K562 (cell line): ENCODE measurements at regions not wholly inside any gene's neighbourhood (a gene's known extent, or its start where the extent isn't known, plus 50 kb on each side); places are given as distances from the start of the nearest gene placed in this dataset.

ENCODE experiments used
- ATAC-seq: fragments of 200-7000 bp; cut with Tn5 transposase; 3 replicates; pipeline ENCODE4 v1.9.1; 2020; ENCODE audit warnings: moderate library complexity
- BruUV-seq: library from RNA; stranded (reverse); fragments of 400-500 nt; replicated peaks from 2 replicates; lab custom pipeline; 2021; lab: Mats Ljungman, UMichigan
- CTCF ChIA-PET: fragments of 300-600 bp; formaldehyde crosslinking; extraction: SDS; loops from one replicate; lab custom pipeline; 2021; ENCODE audit warnings: low intra/inter-chr PET ratio; lab: Yijun Ruan, JAX
- POLR2A ChIA-PET: fragments of 300-600, 350-650 bp; sonication (Branson Sonifier 250); formaldehyde crosslinking; extraction: SDS; loops from one replicate; lab custom pipeline; 2021; ENCODE audit warnings: antibody characterized with exemption, inconsistent platforms; lab: Yijun Ruan, JAX
- DNase-seq, 4 experiments: peaks; one replicate each; pipeline versions ENCODE4 v3.0.0 to v3.0.0-alpha.2; 2011 to 2018; ENCODE audit warnings: low spot score in 3 of 4, mixed read lengths in 3 of 4; ENCODE audit errors: extremely low read depth in 1 of 4
- FAIRE-seq: peaks from 2 replicates; lab custom pipeline; 2011; peaks lifted over from hg19 to GRCh38; lab: Jason Lieb, UNC
- H2AFZ ChIP-seq: 2 replicates; pipeline ENCODE4 v1.6.0; 2011; ENCODE audit warnings: low read depth, low read length, control low read depth, inconsistent platforms
- H3K27ac ChIP-seq: fragments of 200-600 bp; 3 replicates; pipeline ENCODE4 v1.8.0; 2011; ENCODE audit warnings: low read depth, mild to moderate bottlenecking, control low read depth, inconsistent platforms, low read length, moderate library complexity, mixed read lengths; ENCODE audit errors: extremely low read depth
- H3K27me3 ChIP-seq, 2 experiments: fragments of 300-600 bp in 1 of 2; 2 replicates in 1 of 2; 3 replicates in 1 of 2; pipeline versions ENCODE4 v1.6.0 to v1.8.0; 2011; ENCODE audit warnings: inconsistent platforms in 2 of 2, low read length in 2 of 2, mild to moderate bottlenecking in 1 of 2, mixed read lengths in 1 of 2, moderate library complexity in 1 of 2; ENCODE audit not compliant: control insufficient read depth in 2 of 2, insufficient read depth in 2 of 2
- H3K36me3 ChIP-seq: fragments of 300-600 bp; 3 replicates; pipeline ENCODE4 v1.8.0; 2011; ENCODE audit warnings: mild to moderate bottlenecking, low read length, inconsistent platforms; ENCODE audit not compliant: control insufficient read depth, insufficient read depth
- H3K4me1 ChIP-seq, 2 experiments: fragments of 200-600 bp in 1 of 2; replicated peaks in 1 of 2; 2 replicates in 1 of 2; 3 replicates in 1 of 2; pipeline versions ENCODE4 v1.5.1 to v1.8.0; 2011; ENCODE audit warnings: inconsistent platforms in 2 of 2, low read length in 2 of 2, mild to moderate bottlenecking in 1 of 2, mixed read lengths in 1 of 2, moderate library complexity in 1 of 2; ENCODE audit not compliant: control insufficient read depth in 2 of 2, insufficient read depth in 2 of 2
- H3K4me2 ChIP-seq: 2 replicates; pipeline ENCODE4 v1.6.1; 2011; ENCODE audit warnings: low read length, control low read depth, inconsistent platforms, mixed read lengths; ENCODE audit not compliant: insufficient read depth
- H3K4me3 ChIP-seq: fragments of 200-600 bp; sonication (generic), shearing (Covaris generic); 2 replicates; pipeline ENCODE4 v1.5.1; 2016; ENCODE audit warnings: control low read depth, inconsistent platforms
- H3K79me2 ChIP-seq: fragments of 200-600 bp; 3 replicates; pipeline ENCODE4 v1.8.0; 2011; ENCODE audit warnings: low read length, inconsistent platforms; ENCODE audit not compliant: control insufficient read depth, insufficient read depth
- H3K9ac ChIP-seq, 2 experiments: 2 replicates each; pipeline versions ENCODE4 v1.6.0 to v1.6.1; 2011; ENCODE audit warnings: low read depth in 2 of 2, low read length in 2 of 2, control low read depth in 1 of 2, inconsistent platforms in 1 of 2, mild to moderate bottlenecking in 1 of 2, mixed read lengths in 1 of 2; ENCODE audit not compliant: insufficient read depth in 1 of 2
- H3K9me1 ChIP-seq: one replicate; pipeline ENCODE4 v1.6.0; 2011; ENCODE audit warnings: inconsistent platforms, mild to moderate bottlenecking, low read length, moderate library complexity; ENCODE audit not compliant: control insufficient read depth, insufficient read depth
- H3K9me3 ChIP-seq: replicated peaks from 2 replicates; pipeline ENCODE4 v1.5.1; 2011; ENCODE audit warnings: low read depth, low read length, inconsistent platforms; ENCODE audit not compliant: control insufficient read depth, insufficient read depth
- H4K20me1 ChIP-seq: replicated peaks from 2 replicates; pipeline ENCODE4 v1.6.1; 2011; ENCODE audit warnings: low read length, inconsistent platforms, mixed read lengths; ENCODE audit not compliant: control insufficient read depth, insufficient read depth
- C11orf30 ChIP-seq: fragments of 450-650 bp; IDR thresholded peaks from 2 replicates; pipeline ENCODE4 v1.6.1; 2016; ENCODE audit warnings: low read depth, mild to moderate bottlenecking
- DEAF1 ChIP-seq: fragments of 450-650 bp; formaldehyde crosslinking; IDR thresholded peaks from 2 replicates; pipeline ENCODE4 v1.4.0; 2020; ENCODE audit warnings: mild to moderate bottlenecking, moderate library complexity
- FOXP4 ChIP-seq: sonication (generic); formaldehyde crosslinking; IDR thresholded peaks from 2 replicates; pipeline ENCODE4 v1.8.0; 2022; ENCODE audit warnings: mild to moderate bottlenecking, missing genetic modification reagents, borderline replicate concordance
- MAFF ChIP-seq: IDR thresholded peaks from 2 replicates; pipeline ENCODE4 v1.6.1; 2012; ENCODE audit warnings: low read length, improper control_type of control experiment
- PHF20 ChIP-seq: fragments of 450-650 bp; IDR thresholded peaks from 2 replicates; pipeline ENCODE4 v1.6.1; 2018; ENCODE audit not compliant: partially characterized antibody
- U2AF2 ChIP-seq: fragments of 200-400 bp; formaldehyde crosslinking; optimal IDR thresholded peaks from 2 replicates; pipeline ENCODE3; 2017; ENCODE audit warnings: low read depth, mild to moderate bottlenecking, low read length
- XRCC3 ChIP-seq: fragments of 450-650 bp; IDR thresholded peaks from 2 replicates; pipeline ENCODE4 v1.6.1; 2017; ENCODE audit warnings: mild to moderate bottlenecking, moderate library complexity
- XRCC4 ChIP-seq: IDR thresholded peaks from one replicate; pipeline ENCODE4 v1.6.1; 2011; ENCODE audit not compliant: insufficient read depth, insufficient read length; ENCODE audit errors: extremely low read depth
- ZNF124 ChIP-seq: sonication (generic); formaldehyde crosslinking; IDR thresholded peaks from 2 replicates; pipeline ENCODE4 v1.8.1; 2022; ENCODE audit warnings: missing genetic modification reagents
- WGBS: fragments of 100-300 bp; shearing (Covaris generic); methylation state at CpG from one replicate; pipeline ENCODE4 v1.1.6; 2016; ENCODE audit warnings: low coverage, mixed read lengths; ENCODE audit not compliant: insufficient coverage; ENCODE audit errors: missing lambda C conversion rate; 5-methylcytosine and 5-hydroxymethylcytosine counted together
- in situ Hi-C: fragments of 300-500 bp; cut with MboI; formaldehyde crosslinking; loops from 4 replicates; pipeline ENCODE4 v1.15.0; 2018; ENCODE audit warnings: inconsistent platforms, mixed read lengths
- intact Hi-C: fragments of 100-400 bp; cut with micrococcal nuclease; formaldehyde crosslinking; loops from 2 replicates; pipeline ENCODE4 v1.14.2; 2022
- TF ChIP-seq, protein P1 (sequence below): fragments of 200-400 bp; formaldehyde crosslinking; IDR thresholded peaks from 2 replicates; pipeline ENCODE4 v1.6.1; 2017; ENCODE audit warnings: mild to moderate bottlenecking, low read depth, low read length, moderate library complexity
- TF ChIP-seq, protein P2 (sequence below): fragments of 450-650 bp; formaldehyde crosslinking; IDR thresholded peaks from 2 replicates; pipeline ENCODE4 v1.4.0; 2020; ENCODE audit warnings: mild to moderate bottlenecking, mixed read lengths

DNA sequence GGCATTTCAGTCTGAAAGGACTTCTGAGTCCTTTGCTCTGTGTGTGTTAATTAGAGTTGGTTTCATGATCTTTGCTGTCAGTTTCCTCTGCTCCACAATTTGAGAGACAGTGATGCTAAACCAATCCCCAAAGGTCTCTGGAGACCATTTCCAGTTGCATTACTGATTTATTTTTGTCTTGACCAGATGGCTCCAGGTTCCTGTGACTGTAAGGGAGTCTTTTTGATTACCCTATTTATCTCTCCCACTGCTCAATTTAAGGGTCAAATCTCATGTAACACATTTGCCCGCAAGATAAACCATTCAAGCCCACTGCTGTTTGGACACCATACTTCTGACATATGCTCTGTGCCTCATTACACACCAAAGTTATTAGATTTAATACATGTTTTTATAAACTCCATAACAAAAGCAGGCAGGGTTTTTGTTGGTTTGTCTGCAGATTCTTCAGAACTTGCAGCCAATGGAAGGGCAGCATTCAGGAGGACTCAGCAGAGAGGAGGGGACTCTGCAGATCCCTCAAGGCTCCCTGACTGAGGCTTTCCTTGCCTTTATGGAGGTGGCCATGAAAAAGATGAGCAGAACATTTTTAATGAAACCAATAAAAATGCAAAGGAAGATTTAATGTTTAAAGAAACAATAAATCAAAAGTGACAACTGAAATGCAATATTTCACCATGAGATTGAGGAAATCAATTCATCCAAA is 889.3 kb upstream of the CELF4 start:
- no peak overlapping the region for H3K4me3 ChIP-seq
- no peak overlapping the region for H3K9ac ChIP-seq
- no peaks in the 10 kb centered on the region; the same call in none of the 2 replicates for H3K9me3 ChIP-seq
- WGBS: 0% methylated on average over 1 of the region's 1 CpG
- H3K27me3 ChIP-seq: no peaks in the 10 kb centered on the region
- POLR2A ChIA-PET: no interaction called here
- DNase-seq: no peak
- no peaks in the 10 kb centered on the region for H3K36me3 ChIP-seq
- no peak overlapping the region for H2AFZ ChIP-seq
- no peaks in the 10 kb centered on the region for H4K20me1 ChIP-seq
- H3K9me1 ChIP-seq: no peaks in the 10 kb centered on the region
- H3K27ac ChIP-seq: no peak overlapping the region
- H3K4me1 ChIP-seq: no peaks in the 10 kb centered on the region
- in situ Hi-C loops: no loop called here
- no peaks in the 10 kb centered on the region for H3K79me2 ChIP-seq
- H3K4me2 ChIP-seq: no peak overlapping the region
- BruUV-seq: no TSS peak
- CTCF ChIA-PET: no interaction called here
- FAIRE-seq: no peak
- intact Hi-C loops: no loop called here
- ATAC-seq: no peak
- TF ChIP-seq U2AF2 (no peak), C11orf30 (no peak), PHF20 (no peak), FOXP4 (CRISPR knock-in tag) (no peak), DEAF1 (no peak), XRCC4 (no peak), XRCC3 (no peak), ZNF124 (CRISPR knock-in tag) (no peak), MAFF (no peak)
- TF ChIP-seq, protein P1, sequence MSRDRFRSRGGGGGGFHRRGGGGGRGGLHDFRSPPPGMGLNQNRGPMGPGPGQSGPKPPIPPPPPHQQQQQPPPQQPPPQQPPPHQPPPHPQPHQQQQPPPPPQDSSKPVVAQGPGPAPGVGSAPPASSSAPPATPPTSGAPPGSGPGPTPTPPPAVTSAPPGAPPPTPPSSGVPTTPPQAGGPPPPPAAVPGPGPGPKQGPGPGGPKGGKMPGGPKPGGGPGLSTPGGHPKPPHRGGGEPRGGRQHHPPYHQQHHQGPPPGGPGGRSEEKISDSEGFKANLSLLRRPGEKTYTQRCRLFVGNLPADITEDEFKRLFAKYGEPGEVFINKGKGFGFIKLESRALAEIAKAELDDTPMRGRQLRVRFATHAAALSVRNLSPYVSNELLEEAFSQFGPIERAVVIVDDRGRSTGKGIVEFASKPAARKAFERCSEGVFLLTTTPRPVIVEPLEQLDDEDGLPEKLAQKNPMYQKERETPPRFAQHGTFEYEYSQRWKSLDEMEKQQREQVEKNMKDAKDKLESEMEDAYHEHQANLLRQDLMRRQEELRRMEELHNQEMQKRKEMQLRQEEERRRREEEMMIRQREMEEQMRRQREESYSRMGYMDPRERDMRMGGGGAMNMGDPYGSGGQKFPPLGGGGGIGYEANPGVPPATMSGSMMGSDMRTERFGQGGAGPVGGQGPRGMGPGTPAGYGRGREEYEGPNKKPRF: no peak
- TF ChIP-seq, protein P2, sequence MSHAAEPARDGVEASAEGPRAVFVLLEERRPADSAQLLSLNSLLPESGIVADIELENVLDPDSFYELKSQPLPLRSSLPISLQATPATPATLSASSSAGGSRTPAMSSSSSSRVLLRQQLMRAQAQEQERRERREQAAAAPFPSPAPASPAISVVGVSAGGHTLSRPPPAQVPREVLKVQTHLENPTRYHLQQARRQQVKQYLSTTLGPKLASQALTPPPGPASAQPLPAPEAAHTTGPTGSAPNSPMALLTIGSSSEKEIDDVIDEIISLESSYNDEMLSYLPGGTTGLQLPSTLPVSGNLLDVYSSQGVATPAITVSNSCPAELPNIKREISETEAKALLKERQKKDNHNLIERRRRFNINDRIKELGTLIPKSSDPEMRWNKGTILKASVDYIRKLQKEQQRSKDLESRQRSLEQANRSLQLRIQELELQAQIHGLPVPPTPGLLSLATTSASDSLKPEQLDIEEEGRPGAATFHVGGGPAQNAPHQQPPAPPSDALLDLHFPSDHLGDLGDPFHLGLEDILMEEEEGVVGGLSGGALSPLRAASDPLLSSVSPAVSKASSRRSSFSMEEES (CRISPR knock-in tag): no peak
